ENCODE measurements at regions not wholly inside any gene's neighbourhood (a gene's known extent, or its start where the extent isn't known, plus 50 kb on each side); places are given as distances from the start of the nearest gene placed in this dataset.

GRCh38 chr6:109315341-109316110 is 66.7 kb downstream of the CD164 start:
- no peaks in the 10 kb centered on the region for H3K36me3 ChIP-seq
- intact Hi-C loops (cut with DNase I; ENCODE audit: low total_unique reads) (no loop called here), in situ Hi-C loops (cut with MboI; ENCODE audit: low pct_ligation_motif_present in 1 of 4, low pct_unique_long_range_greater_than_20kb in 1 of 4, low sequenced_read_pairs in 3 of 4) (no loop called here)
- WGBS, 2 donors (ENCODE audit: low coverage in 1 of 2): 80 to 86% methylated on average over 6 of the region's 6 CpGs
- H3K27me3 ChIP-seq: no peaks in the 10 kb centered on the region
- peaks cover 14 to 37% (median 26%) of the 10 kb centered on the region in 4 donors for H3K4me1 ChIP-seq
- DNase-seq: no peak
- no peak for TF ChIP-seq CTCF (IDR thresholded peaks at IDR 0.05)
- no peak for TF ChIP-seq POLR2A (IDR thresholded peaks at IDR 0.05)
- TF ChIP-seq POLR2AphosphoS5 (IDR thresholded peaks at IDR 0.05): no peak
- no peak for TF ChIP-seq EP300 (IDR thresholded peaks at IDR 0.05; ENCODE audit: low read depth)
- no peaks in the 10 kb centered on the region for H3K9me3 ChIP-seq
- H3K4me3 ChIP-seq: no peak overlapping the region
- H3K27ac ChIP-seq: no peak overlapping the region

GRCh38 chr6:109314313-109314712 is 68.0 kb downstream of the CD164 start:
- DNase-seq: no peak
- Histone ChIP-seq H3K27me3 (no peaks in the 10 kb centered on the region), H3K9me3 (no peaks in the 10 kb centered on the region), H3K36me3 (no peaks in the 10 kb centered on the region), H3K4me1 (peaks cover 13 to 26% (median 19%) of the 10 kb centered on the region in 4 donors), H3K27ac (no peak overlapping the region), H3K4me3 (no peak overlapping the region)
- TF ChIP-seq POLR2A (IDR thresholded peaks at IDR 0.05) (no peak), EP300 (IDR thresholded peaks at IDR 0.05; ENCODE audit: low read depth) (no peak), CTCF (IDR thresholded peaks at IDR 0.05) (no peak), POLR2AphosphoS5 (IDR thresholded peaks at IDR 0.05) (no peak)
- 86% methylated on average over 12 of the region's 12 CpGs; no CpG with 5 or more reads in 1 of the 2 donors for WGBS, 2 donors (ENCODE audit: low coverage in 1 of 2)
- in situ Hi-C loops (cut with MboI; ENCODE audit: low pct_ligation_motif_present in 1 of 4, low pct_unique_long_range_greater_than_20kb in 1 of 4, low sequenced_read_pairs in 3 of 4) (no loop called here), intact Hi-C loops (cut with DNase I; ENCODE audit: low total_unique reads) (no loop called here)

- DNase-seq: no peak
- Histone ChIP-seq H3K9me3 (no peaks in the 10 kb centered on the region), H3K4me1 (peaks cover 4 to 25% (median 14%) of the 10 kb centered on the region in 4 donors), H3K27ac (no peak overlapping the region), H3K27me3 (no peaks in the 10 kb centered on the region), H3K4me3 (no peak overlapping the region), H3K36me3 (no peaks in the 10 kb centered on the region)
- 98 to 100% methylated on average over 1 to 5 of the region's 5 CpGs for WGBS, 2 donors (ENCODE audit: low coverage in 1 of 2)
- no peak for TF ChIP-seq CTCF (IDR thresholded peaks at IDR 0.05)
- no peak for TF ChIP-seq EP300 (IDR thresholded peaks at IDR 0.05; ENCODE audit: low read depth)
- no peak for TF ChIP-seq POLR2A (IDR thresholded peaks at IDR 0.05)
- TF ChIP-seq POLR2AphosphoS5 (IDR thresholded peaks at IDR 0.05): no peak
- intact Hi-C loops (cut with DNase I; ENCODE audit: low total_unique reads) (no loop called here), in situ Hi-C loops (cut with MboI; ENCODE audit: low pct_ligation_motif_present in 1 of 4, low pct_unique_long_range_greater_than_20kb in 1 of 4, low sequenced_read_pairs in 3 of 4) (no loop called here)
Measured at GRCh38 chr6:109313139-109313538, 69.1 kb downstream of the CD164 start.

GRCh38 chr6:109311471-109311870 is 70.8 kb downstream of the CD164 start:
- H3K27me3 ChIP-seq: no peaks in the 10 kb centered on the region
- no peak overlapping the region for H3K27ac ChIP-seq
- TF ChIP-seq EP300 (IDR thresholded peaks at IDR 0.05; ENCODE audit: low read depth): no peak
- no peak for TF ChIP-seq CTCF (IDR thresholded peaks at IDR 0.05)
- no peak for TF ChIP-seq POLR2A (IDR thresholded peaks at IDR 0.05)
- TF ChIP-seq POLR2AphosphoS5 (IDR thresholded peaks at IDR 0.05): no peak
- DNase-seq: no peak
- peaks cover 0 to 10% (median 5%) of the 10 kb centered on the region in 4 donors for H3K4me1 ChIP-seq
- no peaks in the 10 kb centered on the region for H3K9me3 ChIP-seq
- no peaks in the 10 kb centered on the region for H3K36me3 ChIP-seq
- WGBS, 2 donors (ENCODE audit: low coverage in 1 of 2): 82 to 92% methylated on average over 2 of the region's 2 CpGs
- intact Hi-C loops (cut with DNase I; ENCODE audit: low total_unique reads): no loop called here
- in situ Hi-C loops (cut with MboI; ENCODE audit: low pct_ligation_motif_present in 1 of 4, low pct_unique_long_range_greater_than_20kb in 1 of 4, low sequenced_read_pairs in 3 of 4): no loop called here
- H3K4me3 ChIP-seq: no peak overlapping the region
